Esophagus squamous epithelium (tissue), 5 donors: ENCODE measurements at regions not wholly inside any gene's neighbourhood (a gene's known extent, or its start where the extent isn't known, plus 50 kb on each side); places are given as distances from the start of the nearest gene placed in this dataset.

Source experiments
- DNase-seq: peaks from one replicate; lab custom pipeline; 2025; lab: John Stamatoyannopoulos, UW
- H3K27ac ChIP-seq, 4 donors: fragments of 200-600 bp; sonication (generic); one replicate each; pipeline ENCODE4 v1.5.1; 2016 to 2019; ENCODE audit warnings: mild to moderate bottlenecking in 1 of 4
- H3K27me3 ChIP-seq, 4 donors: fragments of 200-600 bp; sonication (generic); 1 replicate in 3 of 4; 2 replicates in 1 of 4; pipeline versions ENCODE4 v1.5.1 to v1.6.0; 2017 to 2021; ENCODE audit warnings: antibody characterized with exemption in 1 of 4
- H3K36me3 ChIP-seq, 3 donors: fragments of 200-600 bp; sonication (generic); one replicate each; pipeline ENCODE4 v1.5.1; 2016 to 2019
- H3K4me1 ChIP-seq, 3 donors: fragments of 200-600 bp; sonication (generic); one replicate each; pipeline ENCODE4 v1.5.1; 2017 to 2019
- H3K4me3 ChIP-seq, 4 donors: fragments of 200-600 bp; sonication (generic); 1 replicate in 3 of 4; 2 replicates in 1 of 4; pipeline ENCODE4 v1.5.1; 2016 to 2019; ENCODE audit warnings: mild to moderate bottlenecking in 2 of 4, moderate library complexity in 1 of 4
- H3K9me3 ChIP-seq, 3 donors: fragments of 200-600 bp; sonication (generic); one replicate each; pipeline ENCODE4 v1.5.1; 2016 to 2019
- CTCF ChIP-seq, 6 experiments: fragments of 450-650 bp in 4 of 6; fragments of 200-600 bp in 2 of 6; sonication (generic) in 2 of 6; IDR thresholded peaks; one replicate each; pipeline ENCODE4 v1.5.1; 2016 to 2019; ENCODE audit warnings: antibody characterized with exemption in 6 of 6, mild to moderate bottlenecking in 4 of 6, moderate library complexity in 4 of 6
- POLR2A ChIP-seq, 4 donors: fragments of 450-650 bp; IDR thresholded peaks; one replicate each; pipeline ENCODE4 v1.6.1; 2017; ENCODE audit warnings: antibody characterized with exemption in 4 of 4, mild to moderate bottlenecking in 4 of 4, moderate library complexity in 3 of 4
- WGBS, 2 donors: methylation state at CpG; one replicate each; pipeline ENCODE4 v1.1.5; 2018; 5-methylcytosine and 5-hydroxymethylcytosine counted together
- intact Hi-C: fragments of 100-400 bp; cut with DNase I; formaldehyde crosslinking; loops from one replicate; pipeline ENCODE4 v1.15.0; 2022
- donor health status: DM: yes; HTN: yes; CAD: no.

DNA sequence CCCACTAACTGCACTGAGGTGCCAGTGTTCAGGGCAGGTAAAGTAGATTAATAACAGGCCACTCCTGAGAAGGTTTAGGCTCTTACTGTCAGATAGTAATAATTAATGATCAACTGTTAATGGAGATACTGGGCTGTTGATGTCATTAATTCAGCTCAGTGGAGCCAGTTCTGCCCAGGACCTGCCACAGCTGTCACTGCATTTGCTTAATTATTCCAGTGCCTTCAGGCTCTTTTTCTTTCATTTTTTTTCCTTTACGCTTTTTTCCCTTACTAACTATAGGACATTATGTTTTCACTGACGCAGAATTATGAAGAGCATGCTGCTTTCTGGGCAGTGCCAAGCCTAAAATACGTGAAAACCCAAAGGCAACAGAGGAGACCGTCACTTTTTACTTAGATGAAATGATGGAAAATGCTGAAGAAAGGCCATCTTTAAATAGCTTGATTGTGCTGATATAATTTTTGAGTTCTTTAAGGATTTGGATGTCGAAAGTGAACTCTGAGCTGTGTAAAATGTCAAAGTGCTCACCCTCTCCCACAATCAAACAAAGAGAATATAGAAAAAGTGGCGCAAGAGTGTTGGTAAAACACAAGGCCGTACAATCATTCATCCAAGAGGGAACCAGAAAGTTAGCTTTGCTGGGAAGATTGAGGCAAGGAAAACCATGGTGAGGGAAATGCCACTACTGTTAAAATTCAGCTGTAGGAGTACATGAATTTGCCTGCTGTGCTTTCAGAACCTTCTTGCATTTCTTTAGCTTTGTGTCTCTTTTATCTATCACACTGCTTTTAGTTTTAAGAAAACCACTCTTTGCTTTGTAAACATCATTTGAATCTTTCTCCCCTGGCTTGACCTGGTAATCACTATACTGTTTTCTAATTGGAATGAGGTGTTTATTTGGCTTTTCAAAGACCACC, 192.0 kb upstream of the ZEB2 start:
- H3K27me3 ChIP-seq: no peaks in the 10 kb centered on the region
- TF ChIP-seq POLR2A (IDR thresholded peaks at IDR 0.05) (no peak), CTCF (IDR thresholded peaks at IDR 0.05) (no peak)
- 77% methylated on average over 7 of the region's 7 CpGs for WGBS, 2 donors
- H3K9me3 ChIP-seq: no peaks in the 10 kb centered on the region
- no peak overlapping the region for H3K4me3 ChIP-seq
- no peaks in the 10 kb centered on the region for H3K36me3 ChIP-seq
- intact Hi-C loops: no loop called here
- H3K27ac ChIP-seq: no peak overlapping the region
- no peak for DNase-seq
- H3K4me1 ChIP-seq: no peaks in the 10 kb centered on the region

DNA sequence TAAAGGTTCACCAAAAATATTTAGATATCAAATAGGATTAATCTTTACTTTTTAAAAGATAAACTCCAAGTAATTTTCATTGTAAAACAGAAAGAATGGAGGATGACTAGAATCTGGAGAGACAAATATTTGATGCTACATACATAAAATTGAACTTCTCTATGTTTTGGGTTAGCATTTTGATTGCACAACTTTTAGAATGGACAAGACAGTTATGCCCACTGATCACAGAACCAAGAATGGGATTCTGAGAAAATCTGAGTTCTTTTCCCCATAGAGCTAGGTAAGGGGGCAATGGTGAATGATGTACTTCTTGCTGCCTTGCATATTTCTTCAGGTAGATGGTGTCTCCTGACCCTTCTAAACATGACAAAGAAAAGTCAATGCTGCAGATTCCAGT, 191.2 kb upstream of the ZEB2 start:
- no peaks in the 10 kb centered on the region for H3K27me3 ChIP-seq
- H3K27ac ChIP-seq: no peak overlapping the region
- no peak for DNase-seq
- intact Hi-C loops: no loop called here
- no peaks in the 10 kb centered on the region for H3K9me3 ChIP-seq
- no peak overlapping the region for H3K4me3 ChIP-seq
- H3K36me3 ChIP-seq: no peaks in the 10 kb centered on the region
- no peak for TF ChIP-seq POLR2A (IDR thresholded peaks at IDR 0.05)
- TF ChIP-seq CTCF (IDR thresholded peaks at IDR 0.05): no peak
- H3K4me1 ChIP-seq: no peaks in the 10 kb centered on the region

- no peak for DNase-seq
- no peak for TF ChIP-seq CTCF (IDR thresholded peaks at IDR 0.05)
- TF ChIP-seq POLR2A (IDR thresholded peaks at IDR 0.05): no peak
- Histone ChIP-seq H3K4me1 (peaks cover 0 to 5% (median 0%) of the 10 kb centered on the region in 3 donors), H3K36me3 (no peaks in the 10 kb centered on the region), H3K4me3 (no peak overlapping the region), H3K27ac (no peak overlapping the region), H3K9me3 (no peaks in the 10 kb centered on the region), H3K27me3 (no peaks in the 10 kb centered on the region)
- 87 to 91% methylated on average over 2 of the region's 2 CpGs for WGBS, 2 donors
- intact Hi-C loops: no loop called here
These were observed 188.7 kb upstream of the ZEB2 start for GRCh38 chr2:144708626-144709025.

GRCh38 chr2:144707736-144708326, 187.9 kb upstream of the ZEB2 start:
- Histone ChIP-seq H3K4me1 (peaks cover 0 to 5% (median 0%) of the 10 kb centered on the region in 3 donors), H3K36me3 (no peaks in the 10 kb centered on the region), H3K27me3 (no peaks in the 10 kb centered on the region), H3K27ac (no peak overlapping the region), H3K4me3 (no peak overlapping the region), H3K9me3 (no peaks in the 10 kb centered on the region)
- no peak for DNase-seq
- WGBS, 2 donors: 70 to 73% methylated on average over 9 of the region's 9 CpGs
- intact Hi-C loops: no loop called here
- TF ChIP-seq POLR2A (IDR thresholded peaks at IDR 0.05): no peak
- no peak for TF ChIP-seq CTCF (IDR thresholded peaks at IDR 0.05)

GRCh38 chr2:144706647-144707046, 186.7 kb upstream of the ZEB2 start:
- H3K4me3 ChIP-seq: no peak overlapping the region
- no peak for DNase-seq
- no peaks in the 10 kb centered on the region for H3K27me3 ChIP-seq
- TF ChIP-seq POLR2A (IDR thresholded peaks at IDR 0.05) (no peak), CTCF (IDR thresholded peaks at IDR 0.05) (no peak)
- H3K9me3 ChIP-seq: no peaks in the 10 kb centered on the region
- H3K36me3 ChIP-seq: no peaks in the 10 kb centered on the region
- intact Hi-C loops: no loop called here
- no peak overlapping the region for H3K27ac ChIP-seq
- peaks cover 0 to 5% (median 0%) of the 10 kb centered on the region in 3 donors for H3K4me1 ChIP-seq
- 94 to 96% methylated on average over 4 of the region's 4 CpGs for WGBS, 2 donors
